HG02885 (cell line): ENCODE measurements at regions not wholly inside any gene's neighbourhood (a gene's known extent, or its start where the extent isn't known, plus 50 kb on each side); places are given as distances from the start of the nearest gene placed in this dataset.

Experiments used
- ATAC-seq: cut with Tn5 transposase; IDR thresholded peaks from one replicate; pipeline ENCODE4 v1.9.1; 2021; ENCODE audit warnings: mild to moderate bottlenecking; ENCODE audit not compliant: unreplicated experiment, poor library complexity

DNA sequence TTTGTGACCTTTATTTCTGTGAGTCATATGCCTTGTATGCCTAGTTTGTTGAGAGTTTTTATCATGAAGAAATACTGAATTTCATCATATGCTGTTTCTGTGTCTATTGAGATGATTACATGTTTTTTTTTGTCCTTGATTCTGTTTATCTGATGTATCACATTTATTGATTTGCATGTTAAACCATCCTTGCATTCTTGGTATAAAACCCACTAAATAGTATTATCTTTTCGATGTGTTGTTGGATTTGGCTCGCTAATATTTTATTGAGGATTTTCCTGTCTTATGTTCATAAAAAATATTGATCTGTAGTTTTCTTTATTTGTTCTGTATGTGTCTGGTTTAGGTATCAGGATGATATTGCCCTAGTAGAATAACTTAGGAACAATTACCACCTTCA is 164.7 kb upstream of the CHRM3 start:
- no peak for ATAC-seq

DNA sequence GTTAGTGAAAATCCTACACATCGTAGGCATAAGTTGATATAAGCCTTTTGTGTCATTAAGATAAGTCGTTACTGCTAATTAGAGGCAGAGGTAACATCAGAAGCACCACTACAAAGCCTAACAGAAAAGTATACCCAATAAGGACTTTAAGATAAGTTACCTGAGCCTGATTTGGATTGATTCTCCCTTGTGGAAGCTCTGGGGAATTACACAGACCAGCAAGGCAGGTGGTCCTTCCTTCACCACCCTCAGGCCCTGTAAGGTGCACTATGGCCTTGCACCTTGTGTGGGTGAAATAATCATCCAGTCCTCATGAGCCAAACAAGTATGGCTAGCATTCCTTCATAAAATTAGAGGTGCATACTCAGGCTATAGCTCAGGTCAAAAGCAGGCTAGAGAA is 166.7 kb upstream of the CHRM3 start:
- no peak for ATAC-seq

DNA sequence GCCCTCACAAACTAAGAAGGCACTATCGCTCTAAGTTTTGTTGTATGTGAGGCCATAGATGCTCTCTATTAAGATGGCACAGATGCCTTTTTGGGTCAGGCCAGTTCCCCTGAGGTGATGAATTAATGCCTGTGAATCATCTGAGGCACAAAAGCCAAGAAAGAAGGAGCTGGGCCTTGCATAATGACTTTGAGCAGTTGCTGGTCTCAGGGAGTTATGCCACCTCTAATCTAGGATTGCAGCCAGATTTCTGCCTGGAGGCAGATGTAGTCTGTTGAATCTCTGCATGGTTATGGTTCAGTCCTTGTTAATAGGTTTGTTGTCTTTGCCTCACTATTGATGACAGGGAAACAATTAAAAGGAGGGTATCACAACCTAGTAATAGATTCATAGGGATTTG is 168.1 kb upstream of the CHRM3 start:
- ATAC-seq = no peak

GRCh38 chr1:239212811-239213220 is 173.6 kb upstream of the CHRM3 start:
- ATAC-seq = no peak

GRCh38 chr1:239209591-239209990 is 176.8 kb upstream of the CHRM3 start:
- ATAC-seq = no peak

DNA sequence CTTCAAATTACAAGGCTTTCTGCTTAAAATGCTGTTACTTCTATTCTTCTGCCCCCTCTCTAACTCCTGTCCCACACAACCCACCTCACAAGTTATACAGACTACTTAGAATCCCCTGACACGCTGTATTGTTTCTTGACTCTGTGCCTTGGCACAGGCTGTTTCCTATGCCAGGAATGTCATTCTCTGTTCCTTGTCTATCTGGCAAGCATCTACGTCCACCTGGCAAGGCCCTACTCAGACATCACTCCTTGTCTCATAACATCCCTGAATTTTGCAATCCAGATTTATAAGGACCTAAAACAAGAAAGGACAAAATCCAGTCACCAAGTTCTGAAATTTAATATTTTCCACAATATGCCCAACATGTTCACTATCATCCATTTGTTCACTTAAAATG is 182.0 kb upstream of the CHRM3 start:
- ATAC-seq = no peak

DNA sequence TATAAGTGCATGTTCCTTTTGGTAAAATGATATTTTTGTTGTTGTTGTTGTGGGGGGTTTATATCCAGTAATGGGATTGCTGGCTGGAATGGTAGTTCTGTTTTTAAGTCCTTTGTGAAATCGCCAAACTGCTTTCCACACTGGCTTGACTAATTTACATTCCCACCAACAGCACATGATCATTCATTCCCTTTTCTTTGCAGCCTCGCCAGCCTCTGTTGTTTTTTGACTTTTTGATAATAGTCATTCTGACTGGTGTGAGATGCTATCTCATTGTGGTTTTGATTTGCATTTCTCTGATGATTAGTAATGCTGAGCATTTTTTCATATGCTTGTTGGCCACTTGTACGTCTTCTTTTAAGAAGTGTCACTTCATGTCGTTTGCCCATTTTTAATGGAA is 188.5 kb upstream of the CHRM3 start:
- ATAC-seq = no peak

- ATAC-seq = no peak
Measured at GRCh38 chr1:239189998-239190512, 196.3 kb upstream of the CHRM3 start.

DNA sequence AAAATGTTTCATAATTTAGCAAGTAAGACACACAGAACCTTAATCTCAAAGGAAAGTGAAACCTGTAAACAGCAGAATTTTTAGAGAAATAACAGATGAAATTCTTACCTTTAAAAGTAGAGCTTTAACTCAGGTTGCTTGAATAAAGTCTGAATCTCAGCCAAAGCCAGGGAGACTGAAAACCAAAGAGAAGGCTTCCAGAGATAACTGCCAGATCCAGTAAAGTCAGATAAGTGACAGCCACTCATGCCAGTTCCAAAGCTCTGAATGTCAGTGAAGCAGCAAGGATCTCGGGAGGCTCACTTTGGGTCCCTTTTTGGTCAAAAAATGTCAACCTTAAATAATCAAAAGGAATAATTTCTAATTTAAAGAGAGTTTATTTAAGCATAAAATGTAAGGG is 199.9 kb upstream of the CHRM3 start:
- no peak for ATAC-seq

DNA sequence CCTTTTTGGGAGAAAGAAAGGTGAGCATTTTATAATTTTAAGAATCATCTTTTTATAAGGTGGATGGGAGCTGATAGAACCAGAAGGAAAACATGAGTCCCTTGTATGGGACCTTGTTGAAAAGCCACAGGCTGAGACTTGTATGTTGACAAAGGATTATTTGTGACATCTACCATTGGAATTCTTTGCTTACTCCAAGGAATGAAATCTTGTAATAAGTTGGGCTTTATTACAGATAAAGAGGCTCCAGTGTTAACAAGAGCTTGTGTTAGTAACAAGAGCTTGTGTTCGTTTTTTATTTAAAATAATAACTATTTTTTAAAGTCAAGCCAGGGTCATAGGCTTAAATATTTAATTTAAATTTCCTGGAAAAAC is 201.1 kb upstream of the CHRM3 start:
- ATAC-seq = no peak

DNA sequence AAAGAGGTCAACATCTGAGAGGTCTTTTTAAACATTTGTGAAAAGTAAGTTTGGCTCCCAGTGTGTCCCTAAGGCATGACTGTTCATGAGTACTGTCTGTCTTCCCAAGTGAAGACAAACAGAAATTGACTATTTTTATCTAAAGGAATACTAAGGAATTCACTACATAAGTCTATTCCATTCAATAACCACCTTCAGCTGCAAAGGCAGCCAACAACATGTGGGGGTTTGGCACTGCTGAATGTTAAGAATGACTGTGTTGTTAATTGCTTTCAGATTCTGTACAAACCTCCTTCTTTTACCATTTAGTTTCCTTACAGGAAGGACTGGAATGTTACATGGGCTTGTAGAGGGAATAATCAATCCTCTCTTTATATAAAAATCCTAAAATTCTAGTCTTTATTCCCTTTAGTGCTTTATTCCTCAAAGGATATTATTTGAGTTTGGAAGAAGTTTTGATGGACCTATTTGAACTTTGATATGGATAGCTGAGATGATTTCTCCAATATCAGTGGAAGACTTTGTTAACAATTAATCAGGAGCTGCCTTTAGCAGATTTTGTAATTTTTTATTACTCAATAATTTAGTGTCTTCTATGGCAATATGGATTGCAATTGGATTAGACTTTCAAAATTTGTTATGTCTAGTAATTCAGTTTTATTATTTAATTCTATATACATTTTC is 201.7 kb upstream of the CHRM3 start:
- no peak for ATAC-seq

DNA sequence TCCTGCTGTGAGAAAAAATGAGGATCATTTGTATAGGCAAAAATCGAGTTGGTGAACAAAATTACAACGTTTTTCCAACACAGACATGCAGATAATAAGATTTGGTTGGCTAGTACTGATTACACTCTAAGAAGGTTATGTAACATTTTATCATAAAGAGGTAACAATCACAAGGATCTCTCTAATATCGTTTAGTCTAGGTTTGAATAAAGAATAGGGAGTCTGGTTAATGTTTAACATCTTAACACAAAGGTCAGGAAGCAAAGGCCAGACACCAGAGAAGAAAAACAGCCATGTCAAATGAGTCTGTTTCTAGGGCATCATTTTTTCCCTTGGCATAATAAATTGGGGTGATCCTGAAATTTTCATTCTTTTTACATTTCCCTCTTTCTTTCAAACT is 207.4 kb upstream of the CHRM3 start:
- no peak for ATAC-seq

DNA sequence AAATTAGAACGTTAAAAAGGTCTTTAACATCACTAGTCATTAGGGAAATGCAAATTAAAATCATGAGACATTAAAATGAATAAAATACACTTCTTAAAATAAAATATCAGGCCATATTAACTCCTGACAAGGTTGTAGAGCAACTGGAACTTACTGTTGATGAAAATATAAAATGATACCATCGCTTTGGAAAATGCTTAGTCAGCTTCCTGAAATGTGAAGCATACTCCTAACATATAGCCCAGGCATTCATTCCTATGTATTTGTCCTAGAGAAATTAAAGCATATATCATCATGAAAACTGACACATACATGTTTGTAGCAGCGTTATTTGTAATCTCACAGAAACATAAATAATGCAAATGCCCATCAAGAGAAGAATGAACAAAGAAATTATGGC is 211.5 kb upstream of the CHRM3 start:
- ATAC-seq = no peak

GRCh38 chr1:239170828-239171227 is 215.5 kb upstream of the CHRM3 start:
- ATAC-seq = no peak

- ATAC-seq = no peak
Measured at GRCh38 chr1:239169276-239169675, 217.1 kb upstream of the CHRM3 start.

DNA sequence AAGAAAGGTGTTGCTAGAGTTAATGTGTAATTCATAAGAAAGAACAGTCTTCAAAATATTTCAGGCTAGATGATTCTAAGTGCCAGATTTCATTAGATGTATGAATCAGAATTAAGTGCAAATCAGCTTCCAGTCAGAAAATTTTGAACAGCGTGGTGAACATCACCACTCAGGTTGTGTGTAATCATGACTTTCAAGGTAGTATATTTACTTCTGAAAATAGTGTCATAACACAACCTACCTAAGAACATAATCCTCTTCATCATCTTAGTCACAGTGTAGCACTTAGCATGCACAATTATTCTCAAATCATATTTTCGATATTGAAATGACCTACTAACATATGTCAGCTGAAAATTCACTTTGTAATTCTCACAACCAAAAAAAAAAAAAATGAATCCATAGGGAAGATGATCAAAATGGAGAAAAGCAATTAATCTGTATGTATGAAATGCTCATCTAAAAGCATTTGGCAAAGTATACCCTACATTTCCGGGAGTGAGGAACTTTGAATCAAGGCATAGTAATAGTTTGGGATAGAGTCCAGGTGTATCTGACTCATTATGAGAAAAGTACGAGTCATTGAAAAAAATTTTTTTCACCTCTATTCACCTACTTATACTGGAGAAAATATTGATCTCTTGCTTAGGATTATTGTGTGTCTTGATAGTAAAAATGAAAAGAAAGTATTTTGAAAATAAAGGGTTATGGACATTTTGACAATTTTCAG is 221.8 kb upstream of the CHRM3 start:
- no peak for ATAC-seq

DNA sequence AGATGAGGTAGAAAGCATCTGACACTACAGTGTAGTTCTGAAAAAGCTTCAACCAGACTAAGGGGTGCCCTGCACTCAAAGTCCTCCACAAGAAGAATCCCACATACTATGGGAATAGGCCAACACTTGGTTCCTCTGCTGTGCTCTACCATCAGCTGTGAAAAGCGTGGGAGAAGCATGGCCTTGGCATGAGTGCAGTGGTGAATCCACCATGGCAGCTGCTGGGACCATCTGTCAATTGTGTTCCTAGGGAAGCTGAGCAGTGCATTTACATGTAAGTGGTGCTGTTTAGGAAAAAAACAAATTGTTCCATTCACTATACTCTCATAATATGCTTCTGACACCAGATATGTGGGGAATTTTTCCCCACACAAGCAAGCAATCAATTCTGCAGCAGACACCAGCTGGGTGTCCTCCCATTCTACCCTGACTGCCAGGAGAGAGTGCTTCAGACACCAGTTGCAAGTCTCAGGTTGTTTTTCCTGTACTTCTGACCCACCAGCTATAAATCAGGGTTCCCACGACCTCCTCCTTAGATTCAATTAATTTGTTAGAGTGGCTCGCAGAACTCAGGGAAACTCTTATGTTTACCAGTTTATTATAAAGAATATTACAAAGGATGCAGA is 230.8 kb upstream of the CHRM3 start:
- ATAC-seq = no peak

DNA sequence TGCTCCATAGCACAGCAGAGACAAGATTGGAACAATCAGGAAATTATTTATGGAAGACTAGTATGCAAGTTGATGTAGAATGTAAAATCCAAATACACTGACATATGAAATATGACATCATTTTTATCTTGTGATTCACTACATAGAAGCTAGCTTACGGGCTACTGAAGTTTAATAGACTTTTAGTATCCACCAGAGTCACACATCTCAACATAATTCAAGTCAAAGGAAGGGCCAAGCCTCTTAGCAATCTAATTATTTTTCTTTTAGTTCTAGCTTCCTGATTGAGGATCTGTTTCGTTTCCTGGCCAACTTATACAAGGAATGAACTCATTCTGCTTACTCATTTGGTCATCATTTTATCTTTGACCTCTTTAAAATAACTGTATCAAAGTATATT is 234.4 kb upstream of the CHRM3 start:
- ATAC-seq = no peak

- ATAC-seq = no peak
Measured at GRCh38 chr1:239140968-239141367, 245.4 kb upstream of the CHRM3 start.

GRCh38 chr1:239139801-239140200 is 246.6 kb upstream of the CHRM3 start:
- ATAC-seq = no peak

DNA sequence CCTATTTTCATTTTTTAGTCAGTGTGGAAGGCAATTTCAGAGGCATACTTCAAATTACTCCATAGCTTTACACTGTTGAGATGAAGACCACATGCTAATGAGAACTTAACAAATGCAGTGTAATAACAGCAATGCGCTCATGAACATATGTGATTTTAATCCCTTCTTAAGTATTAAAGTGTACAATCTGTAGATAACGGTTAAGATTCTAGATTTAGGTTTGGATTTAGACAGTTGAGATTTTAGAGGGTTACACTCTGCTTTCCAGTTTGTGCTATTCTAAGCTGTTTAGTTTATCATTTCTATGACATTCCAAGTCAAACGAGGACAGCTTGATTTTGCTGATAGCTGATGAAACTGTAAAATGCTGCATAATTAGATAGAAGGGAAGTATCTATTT is 257.8 kb upstream of the CHRM3 start:
- no peak for ATAC-seq

DNA sequence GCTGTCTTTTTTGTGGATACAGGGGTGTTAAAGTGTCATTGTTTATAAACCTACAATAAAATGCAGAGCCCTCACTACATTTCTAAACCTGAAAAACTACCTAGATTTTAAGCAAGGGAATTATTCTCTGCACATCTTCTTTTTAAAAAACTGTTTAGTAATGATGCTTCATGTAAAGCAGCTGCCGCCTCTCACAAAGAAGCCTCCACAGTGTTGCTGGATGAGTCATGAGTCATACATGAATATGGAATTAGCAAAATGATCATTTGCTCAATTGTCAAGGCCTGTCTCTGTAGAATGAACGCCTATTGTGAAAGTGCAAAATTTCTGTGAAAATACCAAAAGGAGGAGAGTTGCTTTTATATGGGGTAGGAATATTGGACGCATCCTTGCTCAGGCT is 259.5 kb upstream of the CHRM3 start:
- no peak for ATAC-seq
